ENCODE measurements at regions not wholly inside any gene's neighbourhood (a gene's known extent, or its start where the extent isn't known, plus 50 kb on each side); places are given as distances from the start of the nearest gene placed in this dataset.

GRCh38 chr3:31345581-31345980 lies 187.1 kb upstream of the STT3B start:
- POLR2A ChIA-PET = no interaction called here
- CTCF ChIA-PET = interaction anchor here (1.0 kb wide), 1 partner anchor 32 kb away, joined by 3 read pairs; no protein-coding TSS in a partner anchor
- DNase-seq (ENCODE audit: extremely low spot score) = no peak
- TF ChIP-seq CTCF (IDR thresholded peaks at IDR 0.05; ENCODE audit: control extremely low read depth, extremely low read depth, low read depth, missing control alignments) = no peak

- ChIA-PET CTCF (interaction anchor here (1.0 to 1.2 kb wide), 2 partner anchors 20 to 31 kb away, joined by 3 read pairs; no protein-coding TSS in a partner anchor), POLR2A (no interaction called here)
- DNase-seq (ENCODE audit: extremely low spot score) = no peak
- no peak for TF ChIP-seq CTCF (IDR thresholded peaks at IDR 0.05; ENCODE audit: control extremely low read depth, extremely low read depth, low read depth, missing control alignments)
These were observed 186.2 kb upstream of the STT3B start for GRCh38 chr3:31346542-31346979.

GRCh38 chr3:31349001-31349748 lies 183.6 kb upstream of the STT3B start:
- POLR2A ChIA-PET = no interaction called here
- no peak for TF ChIP-seq CTCF (IDR thresholded peaks at IDR 0.05; ENCODE audit: control extremely low read depth, extremely low read depth, low read depth, missing control alignments)
- DNase-seq (ENCODE audit: extremely low spot score) = no peak
- CTCF ChIA-PET = interaction anchor here (1.3 kb wide), 1 partner anchor 8 kb away, joined by 4 read pairs; no protein-coding TSS in a partner anchor

- CTCF ChIA-PET = interaction anchor here (0.9 to 2.1 kb wide), 7 partner anchors 9 to 48 kb away, joined by 3 to 8 read pairs (median 4); no protein-coding TSS in a partner anchor
- no peak for DNase-seq (ENCODE audit: extremely low spot score)
- TF ChIP-seq CTCF (IDR thresholded peaks at IDR 0.05; ENCODE audit: control extremely low read depth, extremely low read depth, low read depth, missing control alignments) = no peak
- POLR2A ChIA-PET = no interaction called here
These were observed 182.4 kb upstream of the STT3B start for GRCh38 chr3:31350307-31350706.

- ChIA-PET POLR2A (no interaction called here), CTCF (interaction anchor here (0.8 to 2.1 kb wide), 4 partner anchors 14 to 151 kb away, joined by 3 to 8 read pairs (median 4); no protein-coding TSS in a partner anchor)
- no peak for TF ChIP-seq CTCF (IDR thresholded peaks at IDR 0.05; ENCODE audit: control extremely low read depth, extremely low read depth, low read depth, missing control alignments)
- no peak for DNase-seq (ENCODE audit: extremely low spot score)
These were observed 180.4 kb upstream of the STT3B start for GRCh38 chr3:31352331-31352730.

- POLR2A ChIA-PET = no interaction called here
- CTCF ChIA-PET = interaction anchor here (0.8 kb wide), 1 partner anchor 63 kb away, joined by 3 read pairs; no protein-coding TSS in a partner anchor
- no peak for TF ChIP-seq CTCF (IDR thresholded peaks at IDR 0.05; ENCODE audit: control extremely low read depth, extremely low read depth, low read depth, missing control alignments)
- no peak for DNase-seq (ENCODE audit: extremely low spot score)
These were observed 179.6 kb upstream of the STT3B start for GRCh38 chr3:31353166-31353565.
